SK-N-SH treated with all-trans-retinoic acid at 6 μM for 48 hours (cell line): ENCODE measurements at regions not wholly inside any gene's neighbourhood (a gene's known extent, or its start where the extent isn't known, plus 50 kb on each side); places are given as distances from the start of the nearest gene placed in this dataset.

Source experiments
- ATAC-seq: fragments of 200-7000 bp; cut with Tn5 transposase; 3 replicates; pipeline ENCODE4 v1.9.1; 2020; ENCODE audit warnings: mild to moderate bottlenecking, moderate library complexity
- ARNTL ChIP-seq: fragments of 450-650 bp; formaldehyde crosslinking; IDR thresholded peaks from 2 replicates; pipeline ENCODE4 v1.5.0; 2020; ENCODE audit warnings: low read depth, mild to moderate bottlenecking, moderate library complexity, borderline replicate concordance
- BACH2 ChIP-seq: fragments of 250-450 bp; sonication (Bioruptor Pico); IDR thresholded peaks from 2 replicates; pipeline ENCODE4 v1.9.0; 2021; ENCODE audit warnings: mild to moderate bottlenecking, borderline replicate concordance
- CSDC2 ChIP-seq: fragments of 250-450 bp; sonication (Bioruptor Pico); IDR thresholded peaks from 2 replicates; pipeline ENCODE4 v1.5.0; 2020; ENCODE audit warnings: mild to moderate bottlenecking, moderate library complexity
- ESRRG ChIP-seq: fragments of 250-450 bp; sonication (Bioruptor Pico); IDR thresholded peaks from 2 replicates; pipeline ENCODE4 v1.6.1; 2021; ENCODE audit warnings: mild to moderate bottlenecking
- GLIS3 ChIP-seq: fragments of 250-450 bp; sonication (Bioruptor Pico); IDR thresholded peaks from 2 replicates; pipeline ENCODE4 v1.5.0; 2020; ENCODE audit warnings: mild to moderate bottlenecking, moderate library complexity
- ISL1 ChIP-seq: fragments of 250-450 bp; sonication (Bioruptor Pico); IDR thresholded peaks from 2 replicates; pipeline ENCODE4 v2.1.2; 2022; ENCODE audit warnings: mild to moderate bottlenecking, moderate library complexity
- OSR1 ChIP-seq: fragments of 250-450 bp; sonication (Bioruptor Pico); IDR thresholded peaks from 2 replicates; pipeline ENCODE4 v1.8.0; 2022; ENCODE audit warnings: moderate library complexity, mild to moderate bottlenecking, inconsistent platforms
- PPARA ChIP-seq: fragments of 250-450 bp; sonication (Bioruptor Pico); IDR thresholded peaks from 2 replicates; pipeline ENCODE4 v1.5.0; 2020; ENCODE audit warnings: mild to moderate bottlenecking, borderline replicate concordance
- SNAI2 ChIP-seq: fragments of 250-450 bp; sonication (Bioruptor Pico); IDR thresholded peaks from 2 replicates; pipeline ENCODE4 v1.5.0; 2020; ENCODE audit warnings: mild to moderate bottlenecking, moderate library complexity
- TCF4 ChIP-seq: fragments of 250-450 bp; sonication (Bioruptor Pico); IDR thresholded peaks from 2 replicates; pipeline ENCODE4 v1.8.0; 2021; ENCODE audit warnings: mild to moderate bottlenecking, moderate library complexity, borderline replicate concordance
- TOX ChIP-seq: fragments of 250-450 bp; sonication (Bioruptor Pico); IDR thresholded peaks from 2 replicates; pipeline ENCODE4 v1.8.0; 2021; ENCODE audit warnings: mild to moderate bottlenecking, moderate library complexity, borderline replicate concordance
- ZC3H10 ChIP-seq: fragments of 250-450 bp; sonication (Bioruptor Pico); IDR thresholded peaks from 2 replicates; pipeline ENCODE4 v1.5.1; 2021; ENCODE audit warnings: mild to moderate bottlenecking, moderate library complexity
- ZFP3 ChIP-seq: fragments of 250-450 bp; sonication (Bioruptor Pico); IDR thresholded peaks from 2 replicates; pipeline ENCODE4 v1.5.0; 2020; ENCODE audit warnings: mild to moderate bottlenecking, moderate library complexity
- ZFP30 ChIP-seq: fragments of 450-650 bp; formaldehyde crosslinking; IDR thresholded peaks from 2 replicates; pipeline ENCODE4 v1.5.0; 2022; ENCODE audit warnings: mild to moderate bottlenecking, moderate library complexity
- ZNF565 ChIP-seq: fragments of 450-650 bp; formaldehyde crosslinking; conservative IDR thresholded peaks from 2 replicates; pipeline ENCODE4 v1.5.0; 2020; ENCODE audit warnings: low read depth, mild to moderate bottlenecking, moderate library complexity
- ZNF70 ChIP-seq: fragments of 450-650 bp; formaldehyde crosslinking; IDR thresholded peaks from 2 replicates; pipeline ENCODE4 v1.5.0; 2020; ENCODE audit warnings: mild to moderate bottlenecking, moderate library complexity
- ZNF8 ChIP-seq: fragments of 450-650 bp; formaldehyde crosslinking; IDR thresholded peaks from 2 replicates; pipeline ENCODE4 v1.5.0; 2020; ENCODE audit warnings: mild to moderate bottlenecking, moderate library complexity
- TF ChIP-seq, protein P1 (sequence below): fragments of 250-450 bp; sonication (Bioruptor Pico); IDR thresholded peaks from 2 replicates; pipeline ENCODE4 v1.5.0; 2020; ENCODE audit warnings: mild to moderate bottlenecking, moderate library complexity
- TF ChIP-seq, protein P2 (sequence below): fragments of 250-450 bp; sonication (Bioruptor Pico); IDR thresholded peaks from 2 replicates; pipeline ENCODE4 v1.8.0; 2021; ENCODE audit warnings: low read depth, mild to moderate bottlenecking, moderate library complexity, borderline replicate concordance
- TF ChIP-seq, protein P3 (sequence below): fragments of 250-450 bp; sonication (Bioruptor Pico); IDR thresholded peaks from 2 replicates; pipeline ENCODE4 v1.5.1; 2021; ENCODE audit warnings: mild to moderate bottlenecking, moderate library complexity
- TF ChIP-seq, protein P4 (sequence below): fragments of 250-450 bp; sonication (Bioruptor Pico); IDR thresholded peaks from 2 replicates; pipeline ENCODE4 v1.8.0; 2020; ENCODE audit warnings: mild to moderate bottlenecking, moderate library complexity, borderline replicate concordance

DNA sequence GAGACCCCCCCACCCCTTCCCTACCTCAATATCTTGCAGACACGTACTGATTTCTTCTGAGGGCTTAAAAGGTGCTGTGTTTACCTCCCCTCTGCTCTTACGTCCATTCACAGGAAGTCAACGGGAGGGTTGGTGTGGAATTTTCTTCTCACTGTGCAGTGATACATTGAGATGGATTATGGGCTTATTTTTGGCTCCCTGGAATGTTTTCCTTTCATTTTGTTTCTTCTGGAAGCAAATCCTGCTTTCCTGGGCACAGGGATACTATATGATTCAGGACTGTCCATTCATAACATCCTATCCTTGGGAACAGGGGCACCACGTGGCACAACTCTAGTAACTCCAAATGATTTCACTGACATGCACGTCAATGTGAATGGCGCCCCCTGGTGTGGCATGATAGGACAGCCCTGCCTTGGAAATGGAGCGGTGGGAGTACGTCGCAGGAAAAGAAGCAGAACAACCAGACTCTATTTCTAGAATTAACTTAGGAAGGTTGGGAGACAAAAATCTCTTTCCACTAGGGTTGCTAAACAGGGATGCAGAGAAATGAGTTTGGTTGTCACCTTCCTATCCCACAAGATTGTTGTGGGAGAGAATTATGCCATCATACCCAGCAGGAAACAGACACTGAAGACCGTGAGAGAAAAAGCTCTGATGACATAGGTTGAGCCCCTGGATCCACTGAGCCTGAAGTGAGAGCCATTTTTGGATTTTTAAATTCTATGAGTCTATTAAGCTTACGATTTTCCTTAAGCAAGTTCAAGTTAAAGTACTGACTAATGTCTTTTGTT is 146.5 kb upstream of the RAG2 start:
- no peak for TF ChIP-seq SNAI2
- TF ChIP-seq TOX (CRISPR knock-in tag): no peak
- no peak for TF ChIP-seq ZC3H10 (CRISPR knock-in tag)
- TF ChIP-seq ARNTL: no peak
- TF ChIP-seq PPARA (CRISPR knock-in tag): no peak
- TF ChIP-seq, protein P1, sequence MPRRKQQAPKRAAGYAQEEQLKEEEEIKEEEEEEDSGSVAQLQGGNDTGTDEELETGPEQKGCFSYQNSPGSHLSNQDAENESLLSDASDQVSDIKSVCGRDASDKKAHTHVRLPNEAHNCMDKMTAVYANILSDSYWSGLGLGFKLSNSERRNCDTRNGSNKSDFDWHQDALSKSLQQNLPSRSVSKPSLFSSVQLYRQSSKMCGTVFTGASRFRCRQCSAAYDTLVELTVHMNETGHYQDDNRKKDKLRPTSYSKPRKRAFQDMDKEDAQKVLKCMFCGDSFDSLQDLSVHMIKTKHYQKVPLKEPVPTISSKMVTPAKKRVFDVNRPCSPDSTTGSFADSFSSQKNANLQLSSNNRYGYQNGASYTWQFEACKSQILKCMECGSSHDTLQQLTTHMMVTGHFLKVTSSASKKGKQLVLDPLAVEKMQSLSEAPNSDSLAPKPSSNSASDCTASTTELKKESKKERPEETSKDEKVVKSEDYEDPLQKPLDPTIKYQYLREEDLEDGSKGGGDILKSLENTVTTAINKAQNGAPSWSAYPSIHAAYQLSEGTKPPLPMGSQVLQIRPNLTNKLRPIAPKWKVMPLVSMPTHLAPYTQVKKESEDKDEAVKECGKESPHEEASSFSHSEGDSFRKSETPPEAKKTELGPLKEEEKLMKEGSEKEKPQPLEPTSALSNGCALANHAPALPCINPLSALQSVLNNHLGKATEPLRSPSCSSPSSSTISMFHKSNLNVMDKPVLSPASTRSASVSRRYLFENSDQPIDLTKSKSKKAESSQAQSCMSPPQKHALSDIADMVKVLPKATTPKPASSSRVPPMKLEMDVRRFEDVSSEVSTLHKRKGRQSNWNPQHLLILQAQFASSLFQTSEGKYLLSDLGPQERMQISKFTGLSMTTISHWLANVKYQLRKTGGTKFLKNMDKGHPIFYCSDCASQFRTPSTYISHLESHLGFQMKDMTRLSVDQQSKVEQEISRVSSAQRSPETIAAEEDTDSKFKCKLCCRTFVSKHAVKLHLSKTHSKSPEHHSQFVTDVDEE: no peak
- TF ChIP-seq, protein P2, sequence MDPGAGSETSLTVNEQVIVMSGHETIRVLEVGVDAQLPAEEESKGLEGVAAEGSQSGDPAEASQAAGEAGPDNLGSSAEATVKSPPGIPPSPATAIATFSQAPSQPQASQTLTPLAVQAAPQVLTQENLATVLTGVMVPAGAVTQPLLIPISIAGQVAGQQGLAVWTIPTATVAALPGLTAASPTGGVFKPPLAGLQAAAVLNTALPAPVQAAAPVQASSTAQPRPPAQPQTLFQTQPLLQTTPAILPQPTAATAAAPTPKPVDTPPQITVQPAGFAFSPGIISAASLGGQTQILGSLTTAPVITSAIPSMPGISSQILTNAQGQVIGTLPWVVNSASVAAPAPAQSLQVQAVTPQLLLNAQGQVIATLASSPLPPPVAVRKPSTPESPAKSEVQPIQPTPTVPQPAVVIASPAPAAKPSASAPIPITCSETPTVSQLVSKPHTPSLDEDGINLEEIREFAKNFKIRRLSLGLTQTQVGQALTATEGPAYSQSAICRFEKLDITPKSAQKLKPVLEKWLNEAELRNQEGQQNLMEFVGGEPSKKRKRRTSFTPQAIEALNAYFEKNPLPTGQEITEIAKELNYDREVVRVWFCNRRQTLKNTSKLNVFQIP (CRISPR knock-in tag): no peak
- no peak for TF ChIP-seq ZNF565 (CRISPR knock-in tag)
- no peak for TF ChIP-seq ZFP30 (CRISPR knock-in tag)
- TF ChIP-seq CSDC2 (CRISPR knock-in tag): no peak
- no peak for TF ChIP-seq OSR1 (CRISPR knock-in tag)
- TF ChIP-seq, protein P3, sequence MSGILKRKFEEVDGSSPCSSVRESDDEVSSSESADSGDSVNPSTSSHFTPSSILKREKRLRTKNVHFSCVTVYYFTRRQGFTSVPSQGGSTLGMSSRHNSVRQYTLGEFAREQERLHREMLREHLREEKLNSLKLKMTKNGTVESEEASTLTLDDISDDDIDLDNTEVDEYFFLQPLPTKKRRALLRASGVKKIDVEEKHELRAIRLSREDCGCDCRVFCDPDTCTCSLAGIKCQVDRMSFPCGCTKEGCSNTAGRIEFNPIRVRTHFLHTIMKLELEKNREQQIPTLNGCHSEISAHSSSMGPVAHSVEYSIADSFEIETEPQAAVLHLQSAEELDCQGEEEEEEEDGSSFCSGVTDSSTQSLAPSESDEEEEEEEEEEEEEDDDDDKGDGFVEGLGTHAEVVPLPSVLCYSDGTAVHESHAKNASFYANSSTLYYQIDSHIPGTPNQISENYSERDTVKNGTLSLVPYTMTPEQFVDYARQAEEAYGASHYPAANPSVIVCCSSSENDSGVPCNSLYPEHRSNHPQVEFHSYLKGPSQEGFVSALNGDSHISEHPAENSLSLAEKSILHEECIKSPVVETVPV (CRISPR knock-in tag): no peak
- no peak for TF ChIP-seq ZFP3 (CRISPR knock-in tag)
- no peak for TF ChIP-seq ZNF8 (CRISPR knock-in tag)
- no peak for TF ChIP-seq ZNF70 (CRISPR knock-in tag)
- TF ChIP-seq TCF4 (CRISPR knock-in tag): no peak
- no peak for TF ChIP-seq ISL1
- ATAC-seq: peak; percentile 56

DNA sequence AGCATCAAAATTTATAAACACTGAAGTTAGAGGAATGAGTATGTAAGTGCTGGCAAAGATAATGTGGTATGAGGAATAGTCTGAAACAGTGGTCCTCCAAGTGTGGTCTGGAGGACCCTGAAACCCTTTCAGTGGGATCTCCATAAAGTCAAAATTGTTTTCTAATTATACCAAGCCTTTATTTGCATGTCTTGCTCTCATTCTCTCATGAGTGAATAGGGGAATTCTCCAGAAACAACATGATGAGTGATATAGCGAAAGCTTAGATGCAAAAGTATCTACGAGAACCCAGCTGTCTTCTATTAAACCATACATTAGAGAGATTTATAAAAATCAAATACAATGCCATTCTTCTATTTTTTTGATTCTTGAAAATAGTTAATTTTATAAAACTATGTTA is 145.0 kb upstream of the RAG2 start:
- ATAC-seq: no peak
- TF ChIP-seq BACH2: no peak

DNA sequence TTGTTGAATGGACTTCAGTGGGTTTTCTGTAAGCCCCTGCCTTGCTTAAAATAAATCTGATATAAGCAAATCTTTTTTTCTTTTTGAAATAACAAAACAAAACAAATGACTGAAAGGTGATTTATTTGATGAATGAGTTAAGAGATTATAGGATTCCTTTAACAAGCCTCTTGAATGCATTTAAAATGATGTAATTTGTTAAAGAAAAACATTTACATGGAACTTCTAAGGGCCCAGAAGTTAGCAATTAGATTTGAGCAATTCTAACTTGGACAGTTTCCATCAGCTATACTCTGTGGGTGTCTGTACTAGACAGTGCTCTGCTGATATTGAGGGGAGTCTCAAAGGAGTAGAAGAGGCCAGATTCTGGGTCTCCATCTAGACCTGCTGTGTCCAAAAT is 143.5 kb upstream of the RAG2 start:
- TF ChIP-seq TOX (CRISPR knock-in tag) (no peak), ISL1 (peak; percentile 89)
- no peak for ATAC-seq

DNA sequence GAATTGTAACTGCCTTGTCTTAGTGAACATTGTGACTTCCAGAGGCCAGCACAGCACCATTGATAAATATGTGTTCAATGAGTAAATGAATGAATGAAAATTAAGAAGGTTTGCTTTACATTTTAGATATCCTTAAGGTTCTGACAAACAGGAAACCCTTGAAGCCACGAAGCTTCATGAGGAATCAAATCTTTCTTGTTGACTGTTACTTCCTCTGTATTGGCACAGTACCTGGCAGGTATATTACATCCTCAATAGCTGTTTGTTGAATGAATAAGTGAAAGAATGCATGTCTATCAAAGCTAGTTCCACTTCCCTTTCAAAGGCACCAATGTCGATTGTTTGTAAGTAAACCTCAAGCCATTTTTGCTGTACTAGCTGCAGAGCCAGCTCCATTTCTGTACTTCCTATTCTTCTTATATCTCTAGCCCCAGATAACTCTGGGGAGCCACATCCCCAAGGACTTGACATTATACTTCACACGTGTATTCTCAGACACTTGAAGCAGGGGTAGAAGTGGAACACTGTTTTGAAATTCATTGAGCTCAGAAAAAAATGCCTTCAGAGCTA is 140.3 kb upstream of the RAG2 start:
- no peak for ATAC-seq
- TF ChIP-seq ZFP3 (CRISPR knock-in tag) (no peak), GLIS3 (CRISPR knock-in tag) (no peak), ZFP30 (CRISPR knock-in tag) (no peak), ESRRG (CRISPR knock-in tag) (no peak), ZNF8 (CRISPR knock-in tag) (no peak), ZNF565 (CRISPR knock-in tag) (no peak), TCF4 (CRISPR knock-in tag) (no peak), ARNTL (no peak), ZNF70 (CRISPR knock-in tag) (no peak), ZC3H10 (CRISPR knock-in tag) (no peak)
- TF ChIP-seq, protein P3 (CRISPR knock-in tag): no peak
- TF ChIP-seq, protein P1: no peak
- TF ChIP-seq, protein P4, sequence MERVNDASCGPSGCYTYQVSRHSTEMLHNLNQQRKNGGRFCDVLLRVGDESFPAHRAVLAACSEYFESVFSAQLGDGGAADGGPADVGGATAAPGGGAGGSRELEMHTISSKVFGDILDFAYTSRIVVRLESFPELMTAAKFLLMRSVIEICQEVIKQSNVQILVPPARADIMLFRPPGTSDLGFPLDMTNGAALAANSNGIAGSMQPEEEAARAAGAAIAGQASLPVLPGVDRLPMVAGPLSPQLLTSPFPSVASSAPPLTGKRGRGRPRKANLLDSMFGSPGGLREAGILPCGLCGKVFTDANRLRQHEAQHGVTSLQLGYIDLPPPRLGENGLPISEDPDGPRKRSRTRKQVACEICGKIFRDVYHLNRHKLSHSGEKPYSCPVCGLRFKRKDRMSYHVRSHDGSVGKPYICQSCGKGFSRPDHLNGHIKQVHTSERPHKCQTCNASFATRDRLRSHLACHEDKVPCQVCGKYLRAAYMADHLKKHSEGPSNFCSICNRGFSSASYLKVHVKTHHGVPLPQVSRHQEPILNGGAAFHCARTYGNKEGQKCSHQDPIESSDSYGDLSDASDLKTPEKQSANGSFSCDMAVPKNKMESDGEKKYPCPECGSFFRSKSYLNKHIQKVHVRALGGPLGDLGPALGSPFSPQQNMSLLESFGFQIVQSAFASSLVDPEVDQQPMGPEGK: no peak
